OCI-LY3 (cell line): ENCODE measurements at regions not wholly inside any gene's neighbourhood (a gene's known extent, or its start where the extent isn't known, plus 50 kb on each side); places are given as distances from the start of the nearest gene placed in this dataset.

Experiments used
- H2AFZ ChIP-seq: fragments of 200-600, 300-600 bp; shearing (Covaris generic); 2 replicates; pipeline ENCODE4 v1.6.0; 2014; ENCODE audit warnings: antibody characterized with exemption, low read depth, low read length
- H3K27ac ChIP-seq: fragments of 200-600, 300-600 bp; sonication (generic); 2 replicates; pipeline ENCODE4 v1.5.1; 2014; ENCODE audit warnings: mild to moderate bottlenecking, low read length, moderate library complexity, mixed read lengths
- H3K27me3 ChIP-seq: fragments of 200-600, 300-600 bp; sonication (generic); 2 replicates; pipeline ENCODE4 v1.6.1; 2014; ENCODE audit warnings: low read depth, low read length, mixed read lengths
- H3K36me3 ChIP-seq: fragments of 200-600, 300-600 bp; sonication (generic); replicated peaks from 2 replicates; pipeline ENCODE3; 2014; ENCODE audit warnings: low read depth, low read length, mixed read lengths
- H3K4me1 ChIP-seq: fragments of 300-600, 200-600 bp; sonication (generic); 2 replicates; pipeline ENCODE4 v1.6.1; 2014; ENCODE audit warnings: low read length, mixed read lengths
- H3K4me2 ChIP-seq: fragments of 200-600, 300-600 bp; sonication (generic); 2 replicates; pipeline ENCODE4 v1.6.1; 2014; ENCODE audit warnings: low read length, mixed read lengths
- H3K4me3 ChIP-seq: fragments of 300-600, 200-600 bp; sonication (generic); 2 replicates; pipeline ENCODE4 v1.5.1; 2014; ENCODE audit warnings: antibody characterized with exemption, mild to moderate bottlenecking, low read length, moderate library complexity
- H3K79me2 ChIP-seq: fragments of 300-600, 200-600 bp; shearing (Covaris generic); 2 replicates; pipeline ENCODE4 v1.6.1; 2014; ENCODE audit warnings: mild to moderate bottlenecking, low read length, mixed read lengths
- H3K9ac ChIP-seq: fragments of 300-600, 200-600 bp; shearing (Covaris generic); 2 replicates; pipeline ENCODE4 v1.6.0; 2014; ENCODE audit warnings: mild to moderate bottlenecking, low read length, moderate library complexity
- H3K9me3 ChIP-seq: fragments of 200-600, 300-600 bp; shearing (Covaris generic); 2 replicates; pipeline ENCODE4 v1.6.1; 2014; ENCODE audit warnings: low read length, mixed read lengths; ENCODE audit not compliant: insufficient read depth
- H4K20me1 ChIP-seq: fragments of 200-600, 300-600 bp; sonication (generic); 2 replicates; pipeline ENCODE4 v1.6.1; 2016; ENCODE audit warnings: low read length, mixed read lengths; ENCODE audit not compliant: insufficient read depth
- EZH2phosphoT487 ChIP-seq: fragments of 200-600 bp; shearing (Covaris generic); IDR thresholded peaks from 2 replicates; pipeline ENCODE4 v1.6.1; 2018; ENCODE audit warnings: antibody characterized with exemption, mixed run types, low read depth
- TF ChIP-seq, protein P1 (sequence below): fragments of 200-600, 300-600 bp; sonication (generic); IDR thresholded peaks from 2 replicates; pipeline ENCODE4 v1.5.1; 2014; ENCODE audit warnings: antibody characterized with exemption, low read length, low read depth

DNA sequence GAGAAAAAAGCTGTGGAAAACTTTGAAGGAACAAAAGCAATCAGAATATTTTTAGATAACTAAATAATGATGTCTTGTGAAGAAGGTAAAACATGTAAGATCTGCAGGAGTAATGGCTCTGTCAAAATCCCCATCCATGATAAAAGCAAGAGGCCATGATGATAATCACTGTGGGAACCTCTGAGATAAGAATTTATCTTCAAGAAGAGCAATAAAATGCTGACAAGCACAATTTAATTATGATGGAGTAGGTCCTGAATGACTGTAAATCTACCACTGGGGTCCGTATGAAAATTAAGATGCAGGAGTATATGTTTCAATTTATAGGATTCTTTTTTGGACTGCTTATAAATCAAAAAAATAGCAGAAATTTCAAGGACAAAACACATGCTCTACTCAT lies 68.3 kb upstream of the CHMP2B start:
- Histone ChIP-seq H3K4me2 (no peak overlapping the region), H2AFZ (no peak overlapping the region), H3K9me3 (no peaks in the 10 kb centered on the region), H3K27ac (no peak overlapping the region), H3K36me3 (no peaks in the 10 kb centered on the region), H4K20me1 (no peaks in the 10 kb centered on the region), H3K9ac (no peak overlapping the region), H3K4me1 (no peaks in the 10 kb centered on the region), H3K4me3 (no peak overlapping the region), H3K27me3 (no peaks in the 10 kb centered on the region), H3K79me2 (no peaks in the 10 kb centered on the region)
- TF ChIP-seq EZH2phosphoT487 = no peak
- TF ChIP-seq, protein P1, sequence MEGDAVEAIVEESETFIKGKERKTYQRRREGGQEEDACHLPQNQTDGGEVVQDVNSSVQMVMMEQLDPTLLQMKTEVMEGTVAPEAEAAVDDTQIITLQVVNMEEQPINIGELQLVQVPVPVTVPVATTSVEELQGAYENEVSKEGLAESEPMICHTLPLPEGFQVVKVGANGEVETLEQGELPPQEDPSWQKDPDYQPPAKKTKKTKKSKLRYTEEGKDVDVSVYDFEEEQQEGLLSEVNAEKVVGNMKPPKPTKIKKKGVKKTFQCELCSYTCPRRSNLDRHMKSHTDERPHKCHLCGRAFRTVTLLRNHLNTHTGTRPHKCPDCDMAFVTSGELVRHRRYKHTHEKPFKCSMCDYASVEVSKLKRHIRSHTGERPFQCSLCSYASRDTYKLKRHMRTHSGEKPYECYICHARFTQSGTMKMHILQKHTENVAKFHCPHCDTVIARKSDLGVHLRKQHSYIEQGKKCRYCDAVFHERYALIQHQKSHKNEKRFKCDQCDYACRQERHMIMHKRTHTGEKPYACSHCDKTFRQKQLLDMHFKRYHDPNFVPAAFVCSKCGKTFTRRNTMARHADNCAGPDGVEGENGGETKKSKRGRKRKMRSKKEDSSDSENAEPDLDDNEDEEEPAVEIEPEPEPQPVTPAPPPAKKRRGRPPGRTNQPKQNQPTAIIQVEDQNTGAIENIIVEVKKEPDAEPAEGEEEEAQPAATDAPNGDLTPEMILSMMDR = no peak

DNA sequence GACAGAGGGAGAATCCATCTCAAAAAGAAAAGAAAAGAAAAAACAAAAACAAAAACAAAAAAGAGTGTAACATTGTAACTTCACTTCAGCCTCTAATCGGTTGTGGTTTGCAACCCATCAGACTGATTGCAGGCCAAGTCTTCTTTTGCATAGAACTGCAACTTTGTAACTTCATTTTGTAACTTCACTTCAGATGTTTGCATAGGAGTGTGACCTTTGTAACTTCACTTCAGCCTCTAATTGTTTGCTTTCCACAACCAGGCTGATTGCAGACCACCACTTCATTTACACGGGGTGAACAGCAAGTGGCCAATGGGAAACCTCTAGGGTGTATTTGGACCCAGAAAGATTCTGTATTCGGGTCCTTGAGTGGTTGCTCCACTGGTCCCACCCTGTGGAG lies 79.1 kb upstream of the CHMP2B start:
- Histone ChIP-seq H3K9me3 (no peaks in the 10 kb centered on the region), H2AFZ (no peak overlapping the region), H3K36me3 (no peaks in the 10 kb centered on the region), H3K9ac (no peak overlapping the region), H4K20me1 (no peaks in the 10 kb centered on the region), H3K27ac (no peak overlapping the region), H3K4me2 (no peak overlapping the region), H3K4me3 (no peak overlapping the region), H3K79me2 (no peaks in the 10 kb centered on the region), H3K27me3 (no peaks in the 10 kb centered on the region), H3K4me1 (no peaks in the 10 kb centered on the region)
- no peak for TF ChIP-seq EZH2phosphoT487
- TF ChIP-seq, protein P1 = no peak

DNA sequence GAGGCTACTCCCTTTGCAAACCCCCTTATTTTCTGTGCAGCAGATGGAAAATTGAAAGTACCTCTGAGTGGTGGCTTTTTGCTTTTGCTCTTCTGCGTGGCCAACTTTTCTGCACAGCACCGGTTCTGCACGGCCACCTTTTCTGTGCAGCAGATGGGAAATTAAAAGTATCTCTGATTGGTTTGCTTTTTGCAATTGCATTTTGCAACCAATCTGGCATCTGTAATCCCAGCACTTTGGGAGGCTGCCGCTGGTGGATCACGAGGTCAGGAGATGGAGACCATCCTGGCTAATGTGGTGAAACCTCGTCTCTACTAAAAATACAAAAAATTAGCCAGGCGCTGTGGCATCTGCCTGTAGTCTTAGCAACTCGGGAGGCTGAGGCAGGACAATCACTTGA lies 79.5 kb upstream of the CHMP2B start:
- Histone ChIP-seq H3K79me2 (no peaks in the 10 kb centered on the region), H3K4me2 (no peak overlapping the region), H2AFZ (no peak overlapping the region), H3K27ac (no peak overlapping the region), H3K36me3 (no peaks in the 10 kb centered on the region), H3K27me3 (no peaks in the 10 kb centered on the region), H3K9ac (no peak overlapping the region), H3K4me3 (no peak overlapping the region), H3K9me3 (no peaks in the 10 kb centered on the region), H4K20me1 (no peaks in the 10 kb centered on the region), H3K4me1 (no peaks in the 10 kb centered on the region)
- TF ChIP-seq, protein P1 = no peak
- TF ChIP-seq EZH2phosphoT487 = no peak

DNA sequence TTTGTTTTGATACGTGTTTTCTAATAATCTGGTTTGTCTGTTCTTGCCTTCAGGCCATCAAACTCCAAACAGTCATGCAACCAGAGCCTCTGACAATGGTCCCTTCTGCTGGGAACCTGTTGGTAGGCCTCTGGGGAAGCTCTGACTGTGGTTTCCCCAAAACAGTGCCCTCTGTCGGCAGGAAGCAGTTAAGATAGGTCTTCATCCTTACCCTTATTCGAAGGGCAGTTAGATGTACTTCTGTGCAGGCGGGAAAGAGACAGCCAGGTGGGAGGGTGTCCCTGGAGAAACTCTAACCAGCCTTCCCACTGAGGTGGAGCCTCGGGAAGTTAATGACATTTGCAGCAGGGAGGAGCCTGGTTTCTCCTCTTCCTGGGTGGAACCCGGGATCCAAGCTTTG lies 81.6 kb upstream of the CHMP2B start:
- H3K4me1 ChIP-seq = no peaks in the 10 kb centered on the region
- H3K79me2 ChIP-seq = no peaks in the 10 kb centered on the region
- TF ChIP-seq, protein P1 = peak; percentile 28
- TF ChIP-seq EZH2phosphoT487 = no peak
- 0 out of 2 replicates have a peak, but pooled peaks cover 10% of the 10 kb centered on the region for H3K9me3 ChIP-seq
- no peaks in the 10 kb centered on the region for H4K20me1 ChIP-seq
- no peak overlapping the region for H2AFZ ChIP-seq
- H3K36me3 ChIP-seq = peaks cover 5% of the 10 kb centered on the region
- no peak overlapping the region for H3K9ac ChIP-seq
- no peaks in the 10 kb centered on the region for H3K27me3 ChIP-seq
- H3K27ac ChIP-seq = no peak overlapping the region
- no peak overlapping the region for H3K4me3 ChIP-seq
- no peak overlapping the region for H3K4me2 ChIP-seq
